ENCODE measurements at regions not wholly inside any gene's neighbourhood (a gene's known extent, or its start where the extent isn't known, plus 50 kb on each side); places are given as distances from the start of the nearest gene placed in this dataset.

GRCh38 chr1:38326135-38326534, 279.5 kb upstream of the POU3F1 start:
- Mint-ChIP-seq H3K4me1 (peaks cover 4 to 6% of the 10 kb centered on the region in 2 experiments), H3K27ac (no peak overlapping the region), H3K4me3 (no peak overlapping the region), H3K27me3 (ENCODE audit: low read depth) (peaks cover 4% of the 10 kb centered on the region; the same call in 1 of the 2 replicates), H3K9me3 (peaks cover 3 to 6% of the 10 kb centered on the region in 2 experiments; a peak in 3 of 5 replicates), H3K36me3 (ENCODE audit: insufficient read depth in 1 of 3, low read depth in 3 of 3) (peaks cover 0 to 8% (median 6%) of the 10 kb centered on the region in 3 experiments; a peak in 4 of 7 replicates)
- H2BK120ac ChIP-seq (ENCODE audit: low read depth, low read length, poor library complexity, severe bottlenecking): no peak overlapping the region
- H4K8ac ChIP-seq (replicated peaks; ENCODE audit: insufficient read length, low read depth, low read length): no peak overlapping the region
- H3K4me1 ChIP-seq (ENCODE audit: insufficient read depth, low read length): no peaks in the 10 kb centered on the region
- no peak overlapping the region for H3K4me2 ChIP-seq (ENCODE audit: insufficient read depth, insufficient read length, low read length)
- H3K79me2 ChIP-seq (ENCODE audit: insufficient read depth, low read length): no peaks in the 10 kb centered on the region
- no peaks in the 10 kb centered on the region for H3K79me1 ChIP-seq (ENCODE audit: insufficient read depth, low read depth, low read length, poor library complexity, severe bottlenecking)
- H3K14ac ChIP-seq (ENCODE audit: insufficient read depth, low read length): no peak overlapping the region
- WGBS (ENCODE audit: extremely low coverage, insufficient read length, low lambda C conversion rate): no CpG with 5 or more reads among the region's 3 CpGs
- H4K5ac ChIP-seq (ENCODE audit: insufficient read length, low read depth, low read length): no peak overlapping the region
- H3K23me2 ChIP-seq (ENCODE audit: insufficient read length, low read depth, low read length, poor library complexity, severe bottlenecking): no peaks in the 10 kb centered on the region
- no peak for TF ChIP-seq CTCF (conservative IDR thresholded peaks at IDR 0.05)
- H2BK12ac ChIP-seq (ENCODE audit: insufficient read length, low read depth, low read length): no peak overlapping the region
- no peak overlapping the region for H3K27ac ChIP-seq (ENCODE audit: insufficient read length, low read depth, low read length)
- H2BK5ac ChIP-seq (ENCODE audit: insufficient read length, low read length): no peak overlapping the region
- H2BK15ac ChIP-seq (ENCODE audit: low read depth, low read length): no peak overlapping the region
- no peak overlapping the region for H3K18ac ChIP-seq (ENCODE audit: insufficient read length, low read depth, low read length)
- no peak overlapping the region for H2AK5ac ChIP-seq (ENCODE audit: insufficient read length, low read length)
- H2AFZ ChIP-seq (ENCODE audit: low read length): no peak overlapping the region
- H4K20me1 ChIP-seq (ENCODE audit: control insufficient read depth, insufficient read depth, insufficient read length): no peaks in the 10 kb centered on the region
- H4K91ac ChIP-seq (ENCODE audit: insufficient read length, low read depth, low read length): no peak overlapping the region
- no peak overlapping the region for H3K56ac ChIP-seq (ENCODE audit: insufficient read length, low read depth, low read length)
- no peak overlapping the region for H3T11ph ChIP-seq (ENCODE audit: low read length)
- no peaks in the 10 kb centered on the region for H3K27me3 ChIP-seq (ENCODE audit: insufficient read depth, low read length)
- H3K9me3 ChIP-seq (ENCODE audit: control insufficient read depth, low read depth, low read length): no peaks in the 10 kb centered on the region
- no peak overlapping the region for H3K9ac ChIP-seq (ENCODE audit: extremely low read depth, insufficient read length, low read length)
- no peak overlapping the region for H2BK20ac ChIP-seq (ENCODE audit: low read depth, low read length, poor library complexity, severe bottlenecking)
- H3K23ac ChIP-seq (ENCODE audit: insufficient read length, low read depth, low read length): no peak overlapping the region
- DNase-seq: no peak
- no peak overlapping the region for H3K4ac ChIP-seq (ENCODE audit: low read depth, low read length)

All from H9 (cell line).